HUES48 (cell line): ENCODE measurements at regions not wholly inside any gene's neighbourhood (a gene's known extent, or its start where the extent isn't known, plus 50 kb on each side); places are given as distances from the start of the nearest gene placed in this dataset.

ENCODE experiments used
- H3K27ac ChIP-seq: one replicate; pipeline ENCODE4 v1.7.0; 2013; ENCODE audit warnings: low read depth, low read length, inconsistent platforms
- H3K27me3 ChIP-seq: 2 replicates; pipeline ENCODE4 v1.6.1; 2013; ENCODE audit warnings: mild to moderate bottlenecking, low read length; ENCODE audit not compliant: control insufficient read depth, insufficient read depth
- H3K36me3 ChIP-seq: 2 replicates; pipeline ENCODE4 v1.6.1; 2013; ENCODE audit warnings: low read length; ENCODE audit not compliant: control insufficient read depth, insufficient read depth
- H3K4me1 ChIP-seq: 2 replicates; pipeline ENCODE4 v1.6.1; 2013; ENCODE audit warnings: mild to moderate bottlenecking, low read length; ENCODE audit not compliant: control insufficient read depth, insufficient read depth
- H3K4me3 ChIP-seq: 2 replicates; pipeline ENCODE4 v1.5.1; 2013; ENCODE audit warnings: mild to moderate bottlenecking, low read depth, low read length
- H3K9ac ChIP-seq: 2 replicates; pipeline ENCODE4 v1.6.1; 2013; ENCODE audit warnings: mild to moderate bottlenecking, low read depth, low read length, moderate library complexity
- H3K9me3 ChIP-seq: 2 replicates; pipeline ENCODE4 v1.6.1; 2013; ENCODE audit warnings: low read length; ENCODE audit not compliant: control insufficient read depth, insufficient read depth

DNA sequence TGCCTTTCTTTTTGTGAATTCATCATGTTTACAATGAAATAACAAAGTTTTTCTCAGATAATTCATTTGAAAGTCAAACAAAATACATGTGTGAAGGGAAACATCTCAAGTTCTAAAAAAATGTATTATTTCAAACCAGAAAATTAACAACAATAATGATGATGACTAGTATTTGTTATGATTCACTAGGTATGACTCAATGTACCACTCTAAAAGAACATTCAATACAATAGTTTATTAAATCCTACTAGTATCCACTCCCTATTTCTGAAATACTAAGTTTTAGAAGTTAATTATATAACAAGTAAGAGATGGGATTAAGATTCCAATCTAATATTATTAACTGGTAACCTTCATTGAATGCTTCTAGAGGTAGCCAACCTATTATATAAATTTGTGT, 1444.8 kb upstream of the CDH8 start:
- no peak overlapping the region for H3K27ac ChIP-seq
- no peak overlapping the region for H3K9ac ChIP-seq
- no peaks in the 10 kb centered on the region for H3K27me3 ChIP-seq
- no peak overlapping the region for H3K4me3 ChIP-seq
- H3K4me1 ChIP-seq, result no peaks in the 10 kb centered on the region
- no peaks in the 10 kb centered on the region for H3K36me3 ChIP-seq
- no peaks in the 10 kb centered on the region for H3K9me3 ChIP-seq

GRCh38 chr16:63473725-63474124, 1437.5 kb upstream of the CDH8 start:
- H3K36me3 ChIP-seq, result no peaks in the 10 kb centered on the region
- H3K9me3 ChIP-seq, result no peaks in the 10 kb centered on the region
- no peaks in the 10 kb centered on the region for H3K4me1 ChIP-seq
- H3K27ac ChIP-seq, result no peak overlapping the region
- no peak overlapping the region for H3K4me3 ChIP-seq
- no peak overlapping the region for H3K9ac ChIP-seq
- H3K27me3 ChIP-seq, result no peaks in the 10 kb centered on the region

GRCh38 chr16:63467513-63467912, 1431.3 kb upstream of the CDH8 start:
- H3K9ac ChIP-seq, result no peak overlapping the region
- no peaks in the 10 kb centered on the region for H3K36me3 ChIP-seq
- H3K4me3 ChIP-seq, result no peak overlapping the region
- no peaks in the 10 kb centered on the region for H3K4me1 ChIP-seq
- H3K27me3 ChIP-seq, result no peaks in the 10 kb centered on the region
- no peak overlapping the region for H3K27ac ChIP-seq
- no peaks in the 10 kb centered on the region for H3K9me3 ChIP-seq

DNA sequence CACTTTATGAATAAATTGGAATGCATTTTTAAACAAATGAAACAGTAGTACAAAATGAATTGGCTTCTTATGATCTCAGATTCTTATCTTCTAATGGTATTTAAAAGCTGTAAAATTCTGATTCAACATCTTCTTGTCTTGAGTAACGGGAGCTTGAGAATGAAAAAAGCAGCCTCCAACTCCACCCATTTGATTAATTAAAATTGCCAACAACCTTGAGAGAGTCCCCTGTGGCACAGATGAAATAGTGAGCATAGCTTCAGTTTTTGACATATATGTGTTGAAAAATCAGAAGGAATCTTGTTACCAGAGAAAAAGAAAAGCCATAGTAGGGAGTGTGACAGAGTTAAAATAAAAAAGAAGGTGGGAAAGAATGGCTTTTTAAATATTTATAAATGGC, 1426.1 kb upstream of the CDH8 start:
- H3K9me3 ChIP-seq, result no peaks in the 10 kb centered on the region
- no peaks in the 10 kb centered on the region for H3K27me3 ChIP-seq
- no peak overlapping the region for H3K9ac ChIP-seq
- no peak overlapping the region for H3K4me3 ChIP-seq
- no peaks in the 10 kb centered on the region for H3K36me3 ChIP-seq
- no peak overlapping the region for H3K27ac ChIP-seq
- H3K4me1 ChIP-seq, result peaks cover 7% of the 10 kb centered on the region

- H3K27ac ChIP-seq, result no peak overlapping the region
- H3K9ac ChIP-seq, result no peak overlapping the region
- no peaks in the 10 kb centered on the region for H3K36me3 ChIP-seq
- H3K9me3 ChIP-seq, result no peaks in the 10 kb centered on the region
- H3K27me3 ChIP-seq, result no peaks in the 10 kb centered on the region
- H3K4me1 ChIP-seq, result peaks cover 7% of the 10 kb centered on the region
- no peak overlapping the region for H3K4me3 ChIP-seq
Observed at GRCh38 chr16:63461248-63461841, 1425.1 kb upstream of the CDH8 start.

GRCh38 chr16:63458846-63459245, 1422.6 kb upstream of the CDH8 start:
- Histone ChIP-seq H3K27me3 (no peaks in the 10 kb centered on the region), H3K9ac (no peak overlapping the region), H3K27ac (no peak overlapping the region), H3K9me3 (no peaks in the 10 kb centered on the region), H3K4me1 (peaks cover 7% of the 10 kb centered on the region), H3K36me3 (no peaks in the 10 kb centered on the region), H3K4me3 (no peak overlapping the region)

GRCh38 chr16:63457869-63458268, 1421.6 kb upstream of the CDH8 start:
- Histone ChIP-seq H3K4me3 (no peak overlapping the region), H3K27ac (no peak overlapping the region), H3K9me3 (no peaks in the 10 kb centered on the region), H3K4me1 (peaks cover 7% of the 10 kb centered on the region), H3K27me3 (no peaks in the 10 kb centered on the region), H3K36me3 (no peaks in the 10 kb centered on the region), H3K9ac (no peak overlapping the region)

DNA sequence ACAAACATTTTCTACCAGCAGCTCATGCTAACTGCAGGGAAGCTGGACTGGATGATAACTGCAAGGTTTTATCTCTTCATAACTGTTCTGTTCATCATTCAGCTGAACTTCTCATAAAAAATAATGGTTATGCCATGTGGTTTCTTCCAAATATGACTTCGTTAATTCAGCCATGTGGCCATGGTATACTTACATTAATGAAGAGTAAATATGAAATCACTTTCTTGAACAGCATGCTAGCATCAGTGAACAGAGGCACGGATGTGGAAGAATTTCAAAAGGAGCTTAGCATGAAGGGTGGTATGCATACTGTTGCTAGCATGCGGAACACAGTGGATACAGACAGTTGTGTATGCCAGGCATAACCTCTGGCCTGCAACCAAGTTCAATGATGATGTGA, 1417.0 kb upstream of the CDH8 start:
- Histone ChIP-seq H3K4me1 (no peaks in the 10 kb centered on the region), H3K9ac (no peak overlapping the region), H3K36me3 (no peaks in the 10 kb centered on the region), H3K4me3 (no peak overlapping the region), H3K9me3 (no peaks in the 10 kb centered on the region), H3K27me3 (no peaks in the 10 kb centered on the region), H3K27ac (no peak overlapping the region)

DNA sequence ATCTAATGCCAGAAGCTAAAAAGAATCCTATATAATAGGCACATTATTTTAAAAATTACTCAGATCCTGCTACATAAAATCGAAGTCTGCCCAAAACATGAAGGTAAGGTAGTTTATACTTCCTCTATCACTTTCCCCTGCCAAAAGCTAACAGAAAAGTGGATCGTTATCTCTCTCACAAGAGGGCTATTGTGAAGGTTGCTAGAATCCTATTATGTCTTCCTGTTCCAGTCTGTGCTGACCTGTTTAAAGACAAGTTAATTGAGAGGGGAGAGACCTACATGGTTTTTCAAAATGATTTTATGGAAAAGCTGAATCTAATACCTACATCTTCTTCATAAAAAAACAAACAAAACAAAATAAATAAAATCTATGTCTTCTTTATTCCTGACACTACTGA, 1410.9 kb upstream of the CDH8 start:
- H3K4me1 ChIP-seq, result no peaks in the 10 kb centered on the region

DNA sequence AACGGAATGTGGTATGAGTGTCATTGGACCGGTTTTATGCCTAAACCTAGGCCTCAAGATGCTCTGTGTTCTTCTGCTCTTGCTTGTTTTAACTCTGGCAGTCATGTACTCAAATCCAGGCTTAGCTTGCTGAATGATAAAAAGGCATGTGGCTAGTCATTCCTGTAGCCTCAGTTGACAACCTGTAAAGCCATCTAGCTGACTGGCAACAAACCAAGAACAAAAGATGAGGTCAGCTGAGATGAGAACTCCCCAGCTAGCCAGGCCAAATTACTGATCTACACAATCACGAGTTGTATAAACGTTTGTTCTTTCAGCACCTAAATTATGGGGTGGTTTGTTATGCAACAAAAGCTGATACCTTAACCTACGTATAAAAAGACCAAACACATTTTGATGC, 1406.0 kb upstream of the CDH8 start:
- Histone ChIP-seq H3K9me3 (no peaks in the 10 kb centered on the region), H3K9ac (no peak overlapping the region), H3K27ac (no peak overlapping the region), H3K36me3 (no peaks in the 10 kb centered on the region), H3K27me3 (no peaks in the 10 kb centered on the region), H3K4me1 (no peaks in the 10 kb centered on the region), H3K4me3 (no peak overlapping the region)

More for the DNA sequence above, 1410.9 kb upstream of the CDH8 start:
- Histone ChIP-seq H3K27me3 (no peaks in the 10 kb centered on the region), H3K9me3 (no peaks in the 10 kb centered on the region), H3K36me3 (no peaks in the 10 kb centered on the region), H3K4me3 (no peak overlapping the region), H3K27ac (no peak overlapping the region), H3K9ac (no peak overlapping the region)

GRCh38 chr16:63426275-63426870, 1390.1 kb upstream of the CDH8 start:
- no peaks in the 10 kb centered on the region for H3K27me3 ChIP-seq
- no peak overlapping the region for H3K27ac ChIP-seq
- no peaks in the 10 kb centered on the region for H3K9me3 ChIP-seq
- no peak overlapping the region for H3K9ac ChIP-seq
- no peak overlapping the region for H3K4me3 ChIP-seq
- H3K36me3 ChIP-seq, result no peaks in the 10 kb centered on the region
- no peaks in the 10 kb centered on the region for H3K4me1 ChIP-seq
